OCI-LY7 (cell line): ENCODE measurements at regions not wholly inside any gene's neighbourhood (a gene's known extent, or its start where the extent isn't known, plus 50 kb on each side); places are given as distances from the start of the nearest gene placed in this dataset.

Experiments used
- EZH2phosphoT487 ChIP-seq: fragments of 200-600 bp; sonication (generic); IDR thresholded peaks from 2 replicates; pipeline ENCODE4 v1.6.1; 2018; ENCODE audit warnings: low read depth, borderline replicate concordance, mild to moderate bottlenecking, mixed run types, antibody characterized with exemption, low read length, moderate library complexity, mixed read lengths
- TF ChIP-seq, protein P1 (sequence below): fragments of 200-600 bp; sonication (generic); conservative IDR thresholded peaks from 2 replicates; pipeline ENCODE4 v1.5.1; 2014; ENCODE audit warnings: mild to moderate bottlenecking, antibody characterized with exemption, low read length, moderate library complexity, mixed read lengths

GRCh38 chr17:77827039-77827438 lies 131.5 kb upstream of the TNRC6C start:
- TF ChIP-seq, protein P1, sequence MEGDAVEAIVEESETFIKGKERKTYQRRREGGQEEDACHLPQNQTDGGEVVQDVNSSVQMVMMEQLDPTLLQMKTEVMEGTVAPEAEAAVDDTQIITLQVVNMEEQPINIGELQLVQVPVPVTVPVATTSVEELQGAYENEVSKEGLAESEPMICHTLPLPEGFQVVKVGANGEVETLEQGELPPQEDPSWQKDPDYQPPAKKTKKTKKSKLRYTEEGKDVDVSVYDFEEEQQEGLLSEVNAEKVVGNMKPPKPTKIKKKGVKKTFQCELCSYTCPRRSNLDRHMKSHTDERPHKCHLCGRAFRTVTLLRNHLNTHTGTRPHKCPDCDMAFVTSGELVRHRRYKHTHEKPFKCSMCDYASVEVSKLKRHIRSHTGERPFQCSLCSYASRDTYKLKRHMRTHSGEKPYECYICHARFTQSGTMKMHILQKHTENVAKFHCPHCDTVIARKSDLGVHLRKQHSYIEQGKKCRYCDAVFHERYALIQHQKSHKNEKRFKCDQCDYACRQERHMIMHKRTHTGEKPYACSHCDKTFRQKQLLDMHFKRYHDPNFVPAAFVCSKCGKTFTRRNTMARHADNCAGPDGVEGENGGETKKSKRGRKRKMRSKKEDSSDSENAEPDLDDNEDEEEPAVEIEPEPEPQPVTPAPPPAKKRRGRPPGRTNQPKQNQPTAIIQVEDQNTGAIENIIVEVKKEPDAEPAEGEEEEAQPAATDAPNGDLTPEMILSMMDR = no peak
- no peak for TF ChIP-seq EZH2phosphoT487
